Kidney (tissue), 10 donors: ENCODE measurements at regions not wholly inside any gene's neighbourhood (a gene's known extent, or its start where the extent isn't known, plus 50 kb on each side); places are given as distances from the start of the nearest gene placed in this dataset.
"Not testable (repeated sequence)": the region's sequence is repeated elsewhere in the genome, so short reads cannot be mapped to it uniquely, and the experiment has no call there.

Source experiments
- DNase-seq, 5 donors: peaks; one replicate each; pipeline ENCODE4 v3.0.0-alpha.2; 2013 to 2020
- FAIRE-seq: peaks from 2 replicates; lab custom pipeline; 2012; peaks lifted over from hg19 to GRCh38; lab: Jason Lieb, UNC
- H3K27ac ChIP-seq, 2 donors: one replicate each; pipeline ENCODE4 v1.7.0; 2013; ENCODE audit warnings: low read depth in 2 of 2, low read length in 2 of 2, inconsistent platforms in 1 of 2
- H3K27me3 ChIP-seq: one replicate; pipeline ENCODE4 v1.7.1; 2013; ENCODE audit warnings: low read length, inconsistent platforms; ENCODE audit not compliant: control insufficient read depth, insufficient read depth
- H3K36me3 ChIP-seq, 3 donors: one replicate each; pipeline versions ENCODE4 v1.7.0 to v1.7.1; 2013; ENCODE audit warnings: low read length in 3 of 3, control low read depth in 1 of 3, inconsistent platforms in 1 of 3; ENCODE audit not compliant: insufficient read depth in 3 of 3, control insufficient read depth in 2 of 3
- H3K4me1 ChIP-seq, 3 donors: one replicate each; pipeline versions ENCODE4 v1.7.0 to v1.7.1; 2013; ENCODE audit warnings: low read length in 3 of 3, inconsistent platforms in 1 of 3, low read depth in 1 of 3; ENCODE audit not compliant: control insufficient read depth in 2 of 3, insufficient read depth in 2 of 3
- H3K4me3 ChIP-seq, 3 donors: one replicate each; pipeline versions ENCODE4 v1.7.0 to v1.8.1; 2013; ENCODE audit warnings: low read length in 3 of 3, control low read depth in 1 of 3, inconsistent platforms in 1 of 3
- H3K9ac ChIP-seq, 3 donors: one replicate each; pipeline versions ENCODE4 v1.7.0 to v1.7.1; 2013; ENCODE audit warnings: low read length in 3 of 3, control low read depth in 1 of 3, inconsistent platforms in 1 of 3
- H3K9me3 ChIP-seq, 3 donors: one replicate each; pipeline versions ENCODE4 v1.7.0 to v1.7.1; 2013; ENCODE audit warnings: low read length in 3 of 3, control low read depth in 1 of 3, inconsistent platforms in 1 of 3; ENCODE audit not compliant: control insufficient read depth in 2 of 3, insufficient read depth in 1 of 3
- intact Hi-C: fragments of 100-400 bp; cut with DNase I; formaldehyde crosslinking; loops from one replicate; pipeline ENCODE4 v1.11.1; 2022
- donor health status: control.
- donor health status: control.
- donor health status: DM: yes; HTN: yes; CAD: no.
- donor health status: Normal renal cell carcinoma (clear cell type).

GRCh38 chr7:63604853-63605252 is 393.8 kb upstream of the ZNF722 start:
- H3K4me1 ChIP-seq, FAIRE-seq, H3K9ac ChIP-seq, H3K27me3 ChIP-seq, H3K9me3 ChIP-seq, H3K27ac ChIP-seq, intact Hi-C loops, H3K36me3 ChIP-seq, H3K4me3 ChIP-seq: not testable (repeated sequence)
- peak in 1 of 5 donors; percentile 55 for DNase-seq

GRCh38 chr7:63617595-63617994 is 381.1 kb upstream of the ZNF722 start:
- DNase-seq, result peak in 1 of 5 donors; percentile 58
- H3K27me3 ChIP-seq, H3K36me3 ChIP-seq, intact Hi-C loops, H3K9me3 ChIP-seq, H3K27ac ChIP-seq, H3K9ac ChIP-seq, H3K4me3 ChIP-seq, H3K4me1 ChIP-seq, FAIRE-seq: not testable (repeated sequence)

- H3K9ac ChIP-seq, H3K27me3 ChIP-seq, H3K27ac ChIP-seq, H3K4me3 ChIP-seq, H3K4me1 ChIP-seq, H3K9me3 ChIP-seq, H3K36me3 ChIP-seq, FAIRE-seq, intact Hi-C loops: not testable (repeated sequence)
- peak in 1 of 5 donors; percentile 25 for DNase-seq
Measured at GRCh38 chr7:63620169-63620735, 378.4 kb upstream of the ZNF722 start.

- peak in 1 of 5 donors; percentile 20 for DNase-seq
- H3K36me3 ChIP-seq, H3K9me3 ChIP-seq, H3K4me3 ChIP-seq, H3K27ac ChIP-seq, H3K4me1 ChIP-seq, H3K9ac ChIP-seq, intact Hi-C loops, FAIRE-seq, H3K27me3 ChIP-seq: not testable (repeated sequence)
Measured at GRCh38 chr7:63627590-63628485, 370.8 kb upstream of the ZNF722 start.

GRCh38 chr7:63629024-63629423 is 369.6 kb upstream of the ZNF722 start:
- H3K9ac ChIP-seq, intact Hi-C loops, H3K27me3 ChIP-seq, H3K9me3 ChIP-seq, H3K36me3 ChIP-seq, H3K4me1 ChIP-seq, FAIRE-seq, H3K4me3 ChIP-seq, H3K27ac ChIP-seq: not testable (repeated sequence)
- DNase-seq, result peak in 1 of 5 donors; percentile 59

- FAIRE-seq, H3K4me1 ChIP-seq, H3K27ac ChIP-seq, DNase-seq, H3K27me3 ChIP-seq, H3K36me3 ChIP-seq, H3K9ac ChIP-seq, H3K4me3 ChIP-seq, H3K9me3 ChIP-seq, intact Hi-C loops: not testable (repeated sequence)
Measured at GRCh38 chr7:63636585-63636984, 362.1 kb upstream of the ZNF722 start.

- H3K4me3 ChIP-seq, FAIRE-seq, H3K36me3 ChIP-seq, H3K9ac ChIP-seq, H3K4me1 ChIP-seq, H3K27ac ChIP-seq, intact Hi-C loops, H3K27me3 ChIP-seq, DNase-seq, H3K9me3 ChIP-seq: not testable (repeated sequence)
Measured at GRCh38 chr7:63665553-63665952, 333.1 kb upstream of the ZNF722 start.

GRCh38 chr7:63691408-63691807 is 307.2 kb upstream of the ZNF722 start:
- H3K9ac ChIP-seq, H3K4me1 ChIP-seq, H3K4me3 ChIP-seq, DNase-seq, H3K27me3 ChIP-seq, H3K27ac ChIP-seq, intact Hi-C loops, H3K36me3 ChIP-seq, H3K9me3 ChIP-seq, FAIRE-seq: not testable (repeated sequence)
